Stimulated activated CD8-positive, alpha-beta memory T cell treated with anti-CD3 and anti-CD28 coated beads, Interleukin-15, amount 100 ng/mL, for 48 hours (primary cell): ENCODE measurements at regions not wholly inside any gene's neighbourhood (a gene's known extent, or its start where the extent isn't known, plus 50 kb on each side); places are given as distances from the start of the nearest gene placed in this dataset.

Experiments used
- DNase-seq, 2 donors: peaks; one replicate each; pipeline ENCODE4 v3.0.0-alpha.2; 2020; ENCODE audit warnings: low read depth in 2 of 2

- DNase-seq: no peak
Measured at GRCh38 chr9:126556560-126557250, 57.0 kb upstream of the LMX1B start.

- DNase-seq: peak; percentile 28 to 38
Measured at GRCh38 chr9:126558051-126558665, 55.6 kb upstream of the LMX1B start.

- DNase-seq: no peak
Measured at GRCh38 chr9:126559296-126559695, 54.4 kb upstream of the LMX1B start.

GRCh38 chr9:126561582-126561981 is 52.1 kb upstream of the LMX1B start:
- DNase-seq: no peak

- no peak for DNase-seq
Measured at GRCh38 chr9:126563556-126563955, 50.2 kb upstream of the LMX1B start.
